Adrenal gland (tissue), 5 donors: ENCODE measurements at regions not wholly inside any gene's neighbourhood (a gene's known extent, or its start where the extent isn't known, plus 50 kb on each side); places are given as distances from the start of the nearest gene placed in this dataset.

Source experiments
- CTCF ChIP-seq, 6 experiments: fragments of 450-650 bp in 4 of 6; fragments of 200-600 bp in 2 of 6; sonication (generic) in 1 of 6; IDR thresholded peaks; 1 replicate in 5 of 6; 2 replicates in 1 of 6; pipeline versions ENCODE4 v1.5.1 to v1.8.0; 2016 to 2021; ENCODE audit warnings: antibody characterized with exemption in 6 of 6, mild to moderate bottlenecking in 2 of 6, moderate library complexity in 1 of 6
- POLR2A ChIP-seq, 2 donors: fragments of 450-650 bp; IDR thresholded peaks; one replicate each; pipeline ENCODE4 v1.6.1; 2017; ENCODE audit warnings: antibody characterized with exemption in 2 of 2, mild to moderate bottlenecking in 2 of 2, moderate library complexity in 1 of 2
- donor health status: DM: no; HTN: no; CAD: no.

- TF ChIP-seq POLR2A (IDR thresholded peaks at IDR 0.05) (no peak), CTCF (IDR thresholded peaks at IDR 0.05) (no peak)
Observed at GRCh38 chr13:111425326-111425725, 104.9 kb downstream of the TEX29 start.
